AG09319 (cell line): ENCODE measurements at regions not wholly inside any gene's neighbourhood (a gene's known extent, or its start where the extent isn't known, plus 50 kb on each side); places are given as distances from the start of the nearest gene placed in this dataset.

Experiments
- DNase-seq: peaks from one replicate; pipeline ENCODE4 v3.0.0-alpha.2; 2010; ENCODE audit warnings: low read depth; ENCODE audit errors: extremely low read depth
- CTCF ChIP-seq: IDR thresholded peaks from 2 replicates; pipeline ENCODE4 v1.5.1; 2011; ENCODE audit warnings: low read depth, mild to moderate bottlenecking, inconsistent platforms, low read length, moderate library complexity

GRCh38 chr2:118254116-118254515 is 165.8 kb downstream of the INSIG2 start:
- no peak for DNase-seq
- no peak for TF ChIP-seq CTCF

GRCh38 chr2:118251427-118251826 is 163.2 kb downstream of the INSIG2 start:
- no peak for DNase-seq
- TF ChIP-seq CTCF, result no peak

GRCh38 chr2:118250463-118250862 is 162.2 kb downstream of the INSIG2 start:
- no peak for DNase-seq
- TF ChIP-seq CTCF, result no peak

- no peak for TF ChIP-seq CTCF
- no peak for DNase-seq
These were observed 161.7 kb downstream of the INSIG2 start for GRCh38 chr2:118250001-118250400.

- no peak for TF ChIP-seq CTCF
- no peak for DNase-seq
These were observed 161.3 kb downstream of the INSIG2 start for GRCh38 chr2:118249531-118249930.

- TF ChIP-seq CTCF, result no peak
- no peak for DNase-seq
These were observed 158.5 kb downstream of the INSIG2 start for GRCh38 chr2:118246726-118247125.

- no peak for TF ChIP-seq CTCF
- DNase-seq, result no peak
These were observed 157.8 kb downstream of the INSIG2 start for GRCh38 chr2:118246079-118246478.

- DNase-seq, result no peak
- TF ChIP-seq CTCF, result no peak
These were observed 156.4 kb downstream of the INSIG2 start for GRCh38 chr2:118244686-118245085.
